Brain microvascular endothelial cell (primary cell): ENCODE measurements at regions not wholly inside any gene's neighbourhood (a gene's known extent, or its start where the extent isn't known, plus 50 kb on each side); places are given as distances from the start of the nearest gene placed in this dataset.

Experiments used
- DNase-seq: peaks from one replicate; pipeline ENCODE4 v3.0.0-alpha.2; 2020
- H3K27ac ChIP-seq: fragments of 250-450 bp; sonication (Bioruptor Pico); 2 replicates; pipeline ENCODE4 v1.5.1; 2020; ENCODE audit warnings: mild to moderate bottlenecking, moderate library complexity
- H3K27me3 ChIP-seq: fragments of 250-450 bp; sonication (Bioruptor Pico); replicated peaks from 2 replicates; pipeline ENCODE4 v1.5.1; 2020; ENCODE audit warnings: mild to moderate bottlenecking
- H3K36me3 ChIP-seq: fragments of 250-450 bp; sonication (Bioruptor Pico); replicated peaks from 2 replicates; pipeline ENCODE4 v1.5.1; 2020; ENCODE audit warnings: mild to moderate bottlenecking
- H3K4me3 ChIP-seq: 2 replicates; pipeline ENCODE4 v1.5.1; 2011; ENCODE audit warnings: low read depth, mild to moderate bottlenecking, control low read depth, low read length, moderate library complexity
- CTCF ChIP-seq: IDR thresholded peaks from 2 replicates; pipeline ENCODE4 v1.5.1; 2011; ENCODE audit warnings: low read depth, mild to moderate bottlenecking, moderate library complexity, low read length, control low read depth, inconsistent platforms; ENCODE audit errors: missing control alignments
- in situ Hi-C: cut with HindIII; loops from 2 replicates; pipeline ENCODE4 v1.10.0; 2017; ENCODE audit warnings: low sequenced_read_pairs, low pct_ligation_motif_present

GRCh38 chr18:46310258-46310657 is 206.1 kb downstream of the HAUS1 start:
- no peak for TF ChIP-seq CTCF
- Histone ChIP-seq H3K36me3 (no peaks in the 10 kb centered on the region), H3K4me3 (no peak overlapping the region), H3K27ac (no peak overlapping the region), H3K27me3 (peaks cover 2% of the 10 kb centered on the region)
- in situ Hi-C loops, result no loop called here
- no peak for DNase-seq

GRCh38 chr18:46310675-46311345 is 206.6 kb downstream of the HAUS1 start:
- Histone ChIP-seq H3K4me3 (no peak overlapping the region), H3K36me3 (no peaks in the 10 kb centered on the region), H3K27ac (no peak overlapping the region), H3K27me3 (peaks cover 2% of the 10 kb centered on the region)
- in situ Hi-C loops, result no loop called here
- no peak for DNase-seq
- no peak for TF ChIP-seq CTCF

- peaks cover 2% of the 10 kb centered on the region for H3K27me3 ChIP-seq
- in situ Hi-C loops, result no loop called here
- H3K27ac ChIP-seq, result no peak overlapping the region
- DNase-seq, result no peak
- TF ChIP-seq CTCF, result no peak
- H3K4me3 ChIP-seq, result no peak overlapping the region
- H3K36me3 ChIP-seq, result no peaks in the 10 kb centered on the region
These were observed 207.3 kb downstream of the HAUS1 start for GRCh38 chr18:46311491-46311890.

- peaks cover 2% of the 10 kb centered on the region for H3K27me3 ChIP-seq
- no peaks in the 10 kb centered on the region for H3K36me3 ChIP-seq
- no peak overlapping the region for H3K4me3 ChIP-seq
- in situ Hi-C loops, result no loop called here
- TF ChIP-seq CTCF, result no peak
- no peak overlapping the region for H3K27ac ChIP-seq
- no peak for DNase-seq
These were observed 208.0 kb downstream of the HAUS1 start for GRCh38 chr18:46312221-46312620.

GRCh38 chr18:46313521-46313920 is 209.3 kb downstream of the HAUS1 start:
- peaks cover 1% of the 10 kb centered on the region for H3K27me3 ChIP-seq
- in situ Hi-C loops, result no loop called here
- no peak for TF ChIP-seq CTCF
- H3K36me3 ChIP-seq, result no peaks in the 10 kb centered on the region
- H3K27ac ChIP-seq, result no peak overlapping the region
- H3K4me3 ChIP-seq, result no peak overlapping the region
- no peak for DNase-seq

GRCh38 chr18:46314011-46314410 is 209.8 kb downstream of the HAUS1 start:
- TF ChIP-seq CTCF, result no peak
- H3K27ac ChIP-seq, result no peak overlapping the region
- DNase-seq, result no peak
- H3K27me3 ChIP-seq, result no peaks in the 10 kb centered on the region
- H3K4me3 ChIP-seq, result no peak overlapping the region
- in situ Hi-C loops, result no loop called here
- no peaks in the 10 kb centered on the region for H3K36me3 ChIP-seq
